Stomach (tissue), 8 donors: ENCODE measurements at regions not wholly inside any gene's neighbourhood (a gene's known extent, or its start where the extent isn't known, plus 50 kb on each side); places are given as distances from the start of the nearest gene placed in this dataset.

Experiments
- DNase-seq, 2 donors: peaks; one replicate each; pipeline versions ENCODE4 v3.0.0 to v3.0.0-alpha.2; 2013 to 2019
- H3K27ac ChIP-seq, 5 donors: fragments of 200-600 bp in 4 of 5; sonication (generic) in 4 of 5; one replicate each; pipeline ENCODE4 v1.5.1; 2013 to 2019; ENCODE audit warnings: mild to moderate bottlenecking in 1 of 5, moderate library complexity in 1 of 5
- H3K27me3 ChIP-seq, 3 donors: fragments of 200-600 bp; sonication (generic); one replicate each; pipeline ENCODE4 v1.5.1; 2017 to 2019; ENCODE audit warnings: mixed run types in 1 of 3
- H3K36me3 ChIP-seq, 4 donors: fragments of 200-600 bp; sonication (generic); 1 replicate in 3 of 4; 2 replicates in 1 of 4; pipeline ENCODE4 v1.5.1; 2016 to 2019
- H3K4me1 ChIP-seq, 4 donors: fragments of 200-600 bp; sonication (generic); one replicate each; pipeline ENCODE4 v1.5.1; 2016 to 2019
- H3K4me3 ChIP-seq, 4 donors: fragments of 200-600 bp; sonication (generic) in 3 of 4; one replicate each; pipeline ENCODE4 v1.5.1; 2016 to 2019; ENCODE audit warnings: mild to moderate bottlenecking in 1 of 4
- H3K9me3 ChIP-seq, 4 donors: fragments of 200-600 bp; sonication (generic); one replicate each; pipeline ENCODE4 v1.5.1; 2016 to 2019
- CTCF ChIP-seq, 7 experiments: fragments of 450-650 bp in 4 of 7; fragments of 200-600 bp in 3 of 7; sonication (generic) in 3 of 7; IDR thresholded peaks; one replicate each; pipeline ENCODE4 v1.5.1; 2016 to 2019; ENCODE audit warnings: antibody characterized with exemption in 7 of 7, control low read depth in 2 of 7, mild to moderate bottlenecking in 1 of 7
- EP300 ChIP-seq: sonication (generic); formaldehyde crosslinking; IDR thresholded peaks from one replicate; pipeline ENCODE4 v1.6.1; 2017; ENCODE audit warnings: antibody characterized with exemption
- POLR2A ChIP-seq, 4 donors: fragments of 450-650 bp; IDR thresholded peaks; one replicate each; pipeline ENCODE4 v1.6.1; 2016; ENCODE audit warnings: antibody characterized with exemption in 4 of 4, control low read depth in 2 of 4, mild to moderate bottlenecking in 1 of 4, moderate library complexity in 1 of 4
- POLR2AphosphoS5 ChIP-seq, 3 donors: sonication (generic); formaldehyde crosslinking; IDR thresholded peaks; one replicate each; pipeline ENCODE4 v1.6.1; 2016; ENCODE audit warnings: antibody characterized with exemption in 3 of 3
- WGBS, 5 donors: extraction: QIAGEN DNeasy Blood & Tissue Kit in 3 of 5; methylation state at CpG; one replicate each; pipeline versions ENCODE4 v1.1.5 to v1.1.7; 2013 to 2018; 5-methylcytosine and 5-hydroxymethylcytosine counted together
- intact Hi-C: fragments of 100-400 bp; cut with DNase I; formaldehyde crosslinking; loops from one replicate; pipeline ENCODE4 v1.15.1; 2023; ENCODE audit warnings: low total_unique reads
- donor health status: healthy with polysubstance abuse.
- donor health status: Bipolar disorder and iron deficiency.
- donor health status: healthy.

- WGBS, 5 donors: 43 to 54% (median 50%) methylated on average over 14 of the region's 14 CpGs
- no peaks in the 10 kb centered on the region for H3K36me3 ChIP-seq
- H3K4me1 ChIP-seq: peaks cover 0 to 12% (median 0%) of the 10 kb centered on the region in 4 donors
- intact Hi-C loops: no loop called here
- peak overlapping the region in 3 of 5 donors; percentile 5 to 60 (median 38) for H3K27ac ChIP-seq
- H3K9me3 ChIP-seq: no peaks in the 10 kb centered on the region
- peak in 1 of 2 donors; percentile 66 for DNase-seq
- no peak for TF ChIP-seq POLR2AphosphoS5 (IDR thresholded peaks at IDR 0.05)
- no peak for TF ChIP-seq POLR2A (IDR thresholded peaks at IDR 0.05)
- no peak for TF ChIP-seq EP300
- TF ChIP-seq CTCF (IDR thresholded peaks at IDR 0.05): no peak
- H3K4me3 ChIP-seq: no peak overlapping the region
- H3K27me3 ChIP-seq: no peaks in the 10 kb centered on the region
Observed at GRCh38 chr6:12584631-12585405, 131.7 kb upstream of the PHACTR1 start.

- H3K27ac ChIP-seq: peak overlapping the region in 3 of 5 donors; percentile 5 to 60 (median 38)
- WGBS, 5 donors: 47 to 71% (median 61%) methylated on average over 9 to 12 of the region's 12 CpGs
- no peak overlapping the region for H3K4me3 ChIP-seq
- no peaks in the 10 kb centered on the region for H3K27me3 ChIP-seq
- TF ChIP-seq POLR2A (IDR thresholded peaks at IDR 0.05) (no peak), POLR2AphosphoS5 (IDR thresholded peaks at IDR 0.05) (no peak), EP300 (no peak), CTCF (IDR thresholded peaks at IDR 0.05) (no peak)
- H3K36me3 ChIP-seq: no peaks in the 10 kb centered on the region
- DNase-seq: peak; percentile 34 to 53
- intact Hi-C loops: no loop called here
- no peaks in the 10 kb centered on the region for H3K9me3 ChIP-seq
- H3K4me1 ChIP-seq: peaks cover 0 to 12% (median 0%) of the 10 kb centered on the region in 4 donors
Observed at GRCh38 chr6:12585497-12585958, 131.0 kb upstream of the PHACTR1 start.

GRCh38 chr6:12586721-12587480, 129.7 kb upstream of the PHACTR1 start:
- no peaks in the 10 kb centered on the region for H3K36me3 ChIP-seq
- no peak for TF ChIP-seq CTCF (IDR thresholded peaks at IDR 0.05)
- TF ChIP-seq POLR2AphosphoS5 (IDR thresholded peaks at IDR 0.05): no peak
- TF ChIP-seq POLR2A (IDR thresholded peaks at IDR 0.05): no peak
- no peak for TF ChIP-seq EP300
- peaks cover 0 to 12% (median 0%) of the 10 kb centered on the region in 4 donors for H3K4me1 ChIP-seq
- no peak for DNase-seq
- no peak overlapping the region for H3K27ac ChIP-seq
- intact Hi-C loops: no loop called here
- H3K9me3 ChIP-seq: no peaks in the 10 kb centered on the region
- no peak overlapping the region for H3K4me3 ChIP-seq
- 79 to 88% (median 86%) methylated on average over 9 of the region's 9 CpGs for WGBS, 5 donors
- no peaks in the 10 kb centered on the region for H3K27me3 ChIP-seq

GRCh38 chr6:12590901-12591300, 125.7 kb upstream of the PHACTR1 start:
- no peak for TF ChIP-seq EP300
- no peak for TF ChIP-seq CTCF (IDR thresholded peaks at IDR 0.05)
- no peak for TF ChIP-seq POLR2AphosphoS5 (IDR thresholded peaks at IDR 0.05)
- no peak for TF ChIP-seq POLR2A (IDR thresholded peaks at IDR 0.05)
- DNase-seq: no peak
- Histone ChIP-seq H3K4me3 (no peak overlapping the region), H3K9me3 (no peaks in the 10 kb centered on the region), H3K27me3 (no peaks in the 10 kb centered on the region), H3K36me3 (no peaks in the 10 kb centered on the region), H3K27ac (no peak overlapping the region), H3K4me1 (peaks cover 0 to 10% (median 0%) of the 10 kb centered on the region in 4 donors)
- WGBS, 5 donors: 80 to 94% (median 92%) methylated on average over 2 of the region's 2 CpGs
- intact Hi-C loops: no loop called here
